ENCODE measurements at regions not wholly inside any gene's neighbourhood (a gene's known extent, or its start where the extent isn't known, plus 50 kb on each side); places are given as distances from the start of the nearest gene placed in this dataset.

GRCh38 chr15:31248951-31249350 is 77.7 kb upstream of the KLF13 start:
- H3K4me1 Mint-ChIP-seq (ENCODE audit: low read depth): peaks cover 13% of the 10 kb centered on the region
- no peaks in the 10 kb centered on the region for H3K9me3 Mint-ChIP-seq
- peaks cover 17% of the 10 kb centered on the region for H3K27me3 Mint-ChIP-seq (ENCODE audit: low read depth)
- no peak overlapping the region for H3K27ac Mint-ChIP-seq
- no peak for DNase-seq (ENCODE audit: low spot score)
- H3K4me3 Mint-ChIP-seq: no peak overlapping the region
- H3K36me3 Mint-ChIP-seq (ENCODE audit: low read depth): peaks cover 2% of the 10 kb centered on the region

- no peaks in the 10 kb centered on the region for H3K9me3 Mint-ChIP-seq
- peaks cover 10% of the 10 kb centered on the region for H3K4me1 Mint-ChIP-seq (ENCODE audit: low read depth)
- no peaks in the 10 kb centered on the region for H3K36me3 Mint-ChIP-seq (ENCODE audit: low read depth)
- no peak for DNase-seq (ENCODE audit: low spot score)
- no peak overlapping the region for H3K27ac Mint-ChIP-seq
- peaks cover 17% of the 10 kb centered on the region for H3K27me3 Mint-ChIP-seq (ENCODE audit: low read depth)
- H3K4me3 Mint-ChIP-seq: no peak overlapping the region
Observed at GRCh38 chr15:31250033-31250432, 76.6 kb upstream of the KLF13 start.

- no peak overlapping the region for H3K27ac Mint-ChIP-seq
- peaks cover 17% of the 10 kb centered on the region for H3K27me3 Mint-ChIP-seq (ENCODE audit: low read depth)
- H3K4me1 Mint-ChIP-seq (ENCODE audit: low read depth): peaks cover 6% of the 10 kb centered on the region
- H3K9me3 Mint-ChIP-seq: no peaks in the 10 kb centered on the region
- no peaks in the 10 kb centered on the region for H3K36me3 Mint-ChIP-seq (ENCODE audit: low read depth)
- no peak for DNase-seq (ENCODE audit: low spot score)
- no peak overlapping the region for H3K4me3 Mint-ChIP-seq
Observed at GRCh38 chr15:31251165-31251564, 75.5 kb upstream of the KLF13 start.

- Mint-ChIP-seq H3K4me1 (ENCODE audit: low read depth) (peaks cover 12% of the 10 kb centered on the region), H3K9me3 (no peaks in the 10 kb centered on the region), H3K27ac (no peak overlapping the region), H3K27me3 (ENCODE audit: low read depth) (peaks cover 17% of the 10 kb centered on the region), H3K4me3 (no peak overlapping the region), H3K36me3 (ENCODE audit: low read depth) (no peaks in the 10 kb centered on the region)
- no peak for DNase-seq (ENCODE audit: low spot score)
Observed at GRCh38 chr15:31252171-31252785, 74.4 kb upstream of the KLF13 start.

GRCh38 chr15:31254431-31255175 is 72.0 kb upstream of the KLF13 start:
- H3K36me3 Mint-ChIP-seq (ENCODE audit: low read depth): no peaks in the 10 kb centered on the region
- DNase-seq (ENCODE audit: low spot score): no peak
- peaks cover 27% of the 10 kb centered on the region for H3K4me1 Mint-ChIP-seq (ENCODE audit: low read depth)
- H3K27ac Mint-ChIP-seq: no peak overlapping the region
- no peak overlapping the region for H3K4me3 Mint-ChIP-seq
- peaks cover 19% of the 10 kb centered on the region for H3K27me3 Mint-ChIP-seq (ENCODE audit: low read depth)
- no peaks in the 10 kb centered on the region for H3K9me3 Mint-ChIP-seq

GRCh38 chr15:31255176-31255510 is 71.5 kb upstream of the KLF13 start:
- no peaks in the 10 kb centered on the region for H3K9me3 Mint-ChIP-seq
- no peak overlapping the region for H3K27ac Mint-ChIP-seq
- H3K27me3 Mint-ChIP-seq (ENCODE audit: low read depth): peaks cover 19% of the 10 kb centered on the region
- no peak overlapping the region for H3K4me3 Mint-ChIP-seq
- no peak for DNase-seq (ENCODE audit: low spot score)
- H3K36me3 Mint-ChIP-seq (ENCODE audit: low read depth): no peaks in the 10 kb centered on the region
- peaks cover 28% of the 10 kb centered on the region for H3K4me1 Mint-ChIP-seq (ENCODE audit: low read depth)

GRCh38 chr15:31255732-31256377 is 70.8 kb upstream of the KLF13 start:
- H3K9me3 Mint-ChIP-seq: no peaks in the 10 kb centered on the region
- H3K4me1 Mint-ChIP-seq (ENCODE audit: low read depth): peaks cover 28% of the 10 kb centered on the region
- H3K27me3 Mint-ChIP-seq (ENCODE audit: low read depth): peaks cover 15% of the 10 kb centered on the region
- DNase-seq (ENCODE audit: low spot score): no peak
- H3K36me3 Mint-ChIP-seq (ENCODE audit: low read depth): no peaks in the 10 kb centered on the region
- H3K27ac Mint-ChIP-seq: no peak overlapping the region
- H3K4me3 Mint-ChIP-seq: no peak overlapping the region

- Mint-ChIP-seq H3K9me3 (no peaks in the 10 kb centered on the region), H3K27ac (no peak overlapping the region), H3K36me3 (ENCODE audit: low read depth) (no peaks in the 10 kb centered on the region), H3K27me3 (ENCODE audit: low read depth) (peaks cover 11% of the 10 kb centered on the region), H3K4me1 (ENCODE audit: low read depth) (peaks cover 32% of the 10 kb centered on the region), H3K4me3 (no peak overlapping the region)
- no peak for DNase-seq (ENCODE audit: low spot score)
Observed at GRCh38 chr15:31256378-31257265, 70.0 kb upstream of the KLF13 start.

GRCh38 chr15:31257286-31257685 is 69.3 kb upstream of the KLF13 start:
- H3K4me1 Mint-ChIP-seq (ENCODE audit: low read depth): peaks cover 38% of the 10 kb centered on the region
- peaks cover 7% of the 10 kb centered on the region for H3K27me3 Mint-ChIP-seq (ENCODE audit: low read depth)
- H3K9me3 Mint-ChIP-seq: no peaks in the 10 kb centered on the region

GRCh38 chr15:31258260-31258659 is 68.4 kb upstream of the KLF13 start:
- Mint-ChIP-seq H3K9me3 (no peaks in the 10 kb centered on the region), H3K36me3 (ENCODE audit: low read depth) (no peaks in the 10 kb centered on the region), H3K27me3 (ENCODE audit: low read depth) (peaks cover 2% of the 10 kb centered on the region), H3K27ac (no peak overlapping the region), H3K4me1 (ENCODE audit: low read depth) (peaks cover 48% of the 10 kb centered on the region), H3K4me3 (no peak overlapping the region)
- no peak for DNase-seq (ENCODE audit: low spot score)

More at GRCh38 chr15:31257286-31257685, 69.3 kb upstream of the KLF13 start:
- Mint-ChIP-seq H3K27ac (peak overlapping the region; percentile 2), H3K36me3 (ENCODE audit: low read depth) (no peaks in the 10 kb centered on the region), H3K4me3 (no peak overlapping the region)
- no peak for DNase-seq (ENCODE audit: low spot score)

GRCh38 chr15:31259562-31260252 is 66.9 kb upstream of the KLF13 start:
- Mint-ChIP-seq H3K9me3 (no peaks in the 10 kb centered on the region), H3K27me3 (ENCODE audit: low read depth) (peaks cover 2% of the 10 kb centered on the region), H3K27ac (no peak overlapping the region), H3K4me1 (ENCODE audit: low read depth) (peaks cover 62% of the 10 kb centered on the region), H3K36me3 (ENCODE audit: low read depth) (no peaks in the 10 kb centered on the region), H3K4me3 (no peak overlapping the region)
- DNase-seq (ENCODE audit: low spot score): no peak

- DNase-seq (ENCODE audit: low spot score): no peak
- Mint-ChIP-seq H3K27me3 (ENCODE audit: low read depth) (peaks cover 2% of the 10 kb centered on the region), H3K27ac (no peak overlapping the region), H3K36me3 (ENCODE audit: low read depth) (no peaks in the 10 kb centered on the region), H3K9me3 (no peaks in the 10 kb centered on the region), H3K4me3 (no peak overlapping the region), H3K4me1 (ENCODE audit: low read depth) (peaks cover 68% of the 10 kb centered on the region)
Observed at GRCh38 chr15:31260646-31261265, 65.9 kb upstream of the KLF13 start.

Measured in T-helper 2 cell treated with Interferon-gamma antibody and Interleukin-4, amounts not matched to agents 5 μg/mL and 100 μg/mL, for 36 hours (primary cell).